Esophagus squamous epithelium (tissue), 5 donors: ENCODE measurements at regions not wholly inside any gene's neighbourhood (a gene's known extent, or its start where the extent isn't known, plus 50 kb on each side); places are given as distances from the start of the nearest gene placed in this dataset.

ENCODE experiments used
- DNase-seq: peaks from one replicate; lab custom pipeline; 2025; lab: John Stamatoyannopoulos, UW
- H3K27ac ChIP-seq, 4 donors: fragments of 200-600 bp; sonication (generic); one replicate each; pipeline ENCODE4 v1.5.1; 2016 to 2019; ENCODE audit warnings: mild to moderate bottlenecking in 1 of 4
- H3K27me3 ChIP-seq, 4 donors: fragments of 200-600 bp; sonication (generic); 1 replicate in 3 of 4; 2 replicates in 1 of 4; pipeline versions ENCODE4 v1.5.1 to v1.6.0; 2017 to 2021; ENCODE audit warnings: antibody characterized with exemption in 1 of 4
- H3K36me3 ChIP-seq, 3 donors: fragments of 200-600 bp; sonication (generic); one replicate each; pipeline ENCODE4 v1.5.1; 2016 to 2019
- H3K4me1 ChIP-seq, 3 donors: fragments of 200-600 bp; sonication (generic); one replicate each; pipeline ENCODE4 v1.5.1; 2017 to 2019
- H3K4me3 ChIP-seq, 4 donors: fragments of 200-600 bp; sonication (generic); 1 replicate in 3 of 4; 2 replicates in 1 of 4; pipeline ENCODE4 v1.5.1; 2016 to 2019; ENCODE audit warnings: mild to moderate bottlenecking in 2 of 4, moderate library complexity in 1 of 4
- H3K9me3 ChIP-seq, 3 donors: fragments of 200-600 bp; sonication (generic); one replicate each; pipeline ENCODE4 v1.5.1; 2016 to 2019
- CTCF ChIP-seq, 6 experiments: fragments of 450-650 bp in 4 of 6; fragments of 200-600 bp in 2 of 6; sonication (generic) in 2 of 6; IDR thresholded peaks; one replicate each; pipeline ENCODE4 v1.5.1; 2016 to 2019; ENCODE audit warnings: antibody characterized with exemption in 6 of 6, mild to moderate bottlenecking in 4 of 6, moderate library complexity in 4 of 6
- POLR2A ChIP-seq, 4 donors: fragments of 450-650 bp; IDR thresholded peaks; one replicate each; pipeline ENCODE4 v1.6.1; 2017; ENCODE audit warnings: antibody characterized with exemption in 4 of 4, mild to moderate bottlenecking in 4 of 4, moderate library complexity in 3 of 4
- WGBS, 2 donors: methylation state at CpG; one replicate each; pipeline ENCODE4 v1.1.5; 2018; 5-methylcytosine and 5-hydroxymethylcytosine counted together
- intact Hi-C: fragments of 100-400 bp; cut with DNase I; formaldehyde crosslinking; loops from one replicate; pipeline ENCODE4 v1.15.0; 2022
- donor health status: DM: yes; HTN: yes; CAD: no.

- Histone ChIP-seq H3K27ac (no peak overlapping the region), H3K4me1 (no peaks in the 10 kb centered on the region), H3K9me3 (no peaks in the 10 kb centered on the region), H3K27me3 (no peaks in the 10 kb centered on the region), H3K4me3 (no peak overlapping the region), H3K36me3 (no peaks in the 10 kb centered on the region)
- DNase-seq = no peak
- intact Hi-C loops = no loop called here
- TF ChIP-seq POLR2A (IDR thresholded peaks at IDR 0.05) = no peak
- no peak for TF ChIP-seq CTCF (IDR thresholded peaks at IDR 0.05)
- 71 to 73% methylated on average over 4 of the region's 4 CpGs for WGBS, 2 donors
Observed at GRCh38 chr12:77489331-77489970, 341.2 kb upstream of the NAV3 start.

DNA sequence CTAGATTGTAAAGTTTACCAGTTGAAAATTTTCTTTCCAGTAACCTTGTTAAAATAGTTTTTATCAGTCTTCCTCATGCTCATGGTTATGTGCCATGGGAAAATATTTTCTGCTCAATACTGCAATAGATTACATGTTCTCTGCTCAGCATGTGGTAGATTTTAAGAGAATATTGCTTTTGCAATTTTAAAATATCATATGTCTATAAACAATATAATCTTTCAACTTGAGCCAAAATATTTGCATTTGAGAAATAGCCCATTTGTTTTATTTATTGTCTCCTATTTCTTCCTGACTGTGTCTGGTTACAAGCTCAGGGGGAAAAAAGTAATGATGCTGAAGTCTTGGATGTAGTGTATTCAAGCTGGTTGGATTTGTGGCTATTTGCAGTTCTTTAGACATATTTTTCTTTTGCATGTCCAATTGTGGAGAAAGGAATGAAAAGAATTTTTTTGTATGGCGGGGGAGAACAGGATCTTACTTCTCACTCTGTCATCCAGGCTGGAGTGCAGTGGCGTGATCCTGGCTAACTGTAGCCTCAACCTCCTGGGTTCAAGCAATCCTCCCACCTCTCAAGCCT, 342.6 kb upstream of the NAV3 start:
- DNase-seq = no peak
- TF ChIP-seq POLR2A (IDR thresholded peaks at IDR 0.05) (no peak), CTCF (IDR thresholded peaks at IDR 0.05) (no peak)
- 51 to 60% methylated on average over 2 of the region's 2 CpGs for WGBS, 2 donors
- Histone ChIP-seq H3K9me3 (no peaks in the 10 kb centered on the region), H3K36me3 (no peaks in the 10 kb centered on the region), H3K4me1 (no peaks in the 10 kb centered on the region), H3K27me3 (no peaks in the 10 kb centered on the region), H3K4me3 (no peak overlapping the region), H3K27ac (no peak overlapping the region)
- intact Hi-C loops = no loop called here

DNA sequence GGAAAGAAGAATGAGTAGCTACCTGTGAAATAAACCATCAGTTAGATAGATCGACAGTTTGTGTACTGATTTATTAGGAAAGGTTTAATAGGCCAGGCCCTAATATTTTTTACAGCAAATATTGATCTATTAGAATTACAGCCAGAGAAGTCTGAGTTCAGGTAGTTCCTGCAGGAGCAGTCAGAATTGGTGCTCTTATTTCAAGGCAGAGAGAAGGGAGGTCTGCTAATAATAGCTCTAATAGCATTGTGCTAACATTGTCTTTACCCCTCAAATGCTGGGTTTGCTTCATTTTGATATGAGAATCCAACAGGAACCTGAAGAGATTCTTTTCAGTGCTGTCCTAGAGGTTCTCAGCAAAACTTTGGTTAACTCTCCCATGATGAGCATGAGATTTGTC, 343.8 kb upstream of the NAV3 start:
- no peak overlapping the region for H3K27ac ChIP-seq
- intact Hi-C loops = no loop called here
- no peak overlapping the region for H3K4me3 ChIP-seq
- no peak for TF ChIP-seq POLR2A (IDR thresholded peaks at IDR 0.05)
- H3K36me3 ChIP-seq = no peaks in the 10 kb centered on the region
- H3K27me3 ChIP-seq = no peaks in the 10 kb centered on the region
- no peaks in the 10 kb centered on the region for H3K9me3 ChIP-seq
- H3K4me1 ChIP-seq = no peaks in the 10 kb centered on the region
- no peak for DNase-seq
- 48 to 59% methylated on average over 1 of the region's 1 CpG for WGBS, 2 donors

GRCh38 chr12:77485961-77486854, 344.5 kb upstream of the NAV3 start:
- no peak for DNase-seq
- WGBS, 2 donors = 78 to 79% methylated on average over 3 of the region's 3 CpGs
- no peak overlapping the region for H3K27ac ChIP-seq
- H3K9me3 ChIP-seq = no peaks in the 10 kb centered on the region
- no peaks in the 10 kb centered on the region for H3K27me3 ChIP-seq
- H3K4me3 ChIP-seq = no peak overlapping the region
- intact Hi-C loops = no loop called here
- H3K4me1 ChIP-seq = no peaks in the 10 kb centered on the region
- H3K36me3 ChIP-seq = no peaks in the 10 kb centered on the region
- TF ChIP-seq CTCF (IDR thresholded peaks at IDR 0.05) (no peak), POLR2A (IDR thresholded peaks at IDR 0.05) (no peak)

GRCh38 chr12:77481687-77482086, 349.0 kb upstream of the NAV3 start:
- intact Hi-C loops = no loop called here
- no peaks in the 10 kb centered on the region for H3K4me1 ChIP-seq
- no peaks in the 10 kb centered on the region for H3K9me3 ChIP-seq
- WGBS, 2 donors = 52 to 54% methylated on average over 1 of the region's 1 CpG
- no peak overlapping the region for H3K4me3 ChIP-seq
- H3K27ac ChIP-seq = no peak overlapping the region
- no peaks in the 10 kb centered on the region for H3K27me3 ChIP-seq
- no peaks in the 10 kb centered on the region for H3K36me3 ChIP-seq
- no peak for DNase-seq
- no peak for TF ChIP-seq CTCF (IDR thresholded peaks at IDR 0.05)
- no peak for TF ChIP-seq POLR2A (IDR thresholded peaks at IDR 0.05)
